Activated CD4-positive, alpha-beta memory T cell treated with anti-CD3 and anti-CD28 coated beads for 36 hours (primary cell): ENCODE measurements at regions not wholly inside any gene's neighbourhood (a gene's known extent, or its start where the extent isn't known, plus 50 kb on each side); places are given as distances from the start of the nearest gene placed in this dataset.
"Not testable (repeated sequence)": the region's sequence is repeated elsewhere in the genome, so short reads cannot be mapped to it uniquely, and the experiment has no call there.

Source experiments
- CTCF ChIA-PET: fragments of 350-600 bp; sonication (Branson Sonifier 250); formaldehyde crosslinking; loops from one replicate; lab custom pipeline; 2021; ENCODE audit warnings: antibody characterized with exemption, inconsistent platforms; lab: Charles Lee
- POLR2A ChIA-PET: fragments of 350-600 bp; sonication (Branson Sonifier 250); formaldehyde crosslinking; loops from one replicate; lab custom pipeline; 2021; ENCODE audit warnings: antibody characterized with exemption; lab: Charles Lee
- DNase-seq: peaks from one replicate; pipeline ENCODE4 v3.0.0-alpha.2; 2020
- H3K27ac Mint-ChIP-seq: one replicate; pipeline ENCODE4 v1.8.0; 2021; ENCODE audit warnings: mixed read lengths
- H3K27me3 Mint-ChIP-seq: one replicate; pipeline ENCODE4 v1.8.0; 2021; ENCODE audit warnings: mixed read lengths
- H3K36me3 Mint-ChIP-seq: one replicate; pipeline ENCODE4 v1.8.0; 2021; ENCODE audit warnings: mixed read lengths
- H3K4me1 Mint-ChIP-seq: one replicate; pipeline ENCODE4 v1.8.0; 2021; ENCODE audit warnings: low read depth, mixed read lengths
- H3K4me3 Mint-ChIP-seq: one replicate; pipeline ENCODE4 v1.8.0; 2021; ENCODE audit warnings: mild to moderate bottlenecking, mixed read lengths
- H3K9me3 Mint-ChIP-seq: one replicate; pipeline ENCODE4 v1.8.0; 2021; ENCODE audit warnings: mixed read lengths
- intact Hi-C: fragments of 100-400 bp; cut with micrococcal nuclease; formaldehyde crosslinking; loops from one replicate; pipeline ENCODE4 v1.15.1; 2023

DNA sequence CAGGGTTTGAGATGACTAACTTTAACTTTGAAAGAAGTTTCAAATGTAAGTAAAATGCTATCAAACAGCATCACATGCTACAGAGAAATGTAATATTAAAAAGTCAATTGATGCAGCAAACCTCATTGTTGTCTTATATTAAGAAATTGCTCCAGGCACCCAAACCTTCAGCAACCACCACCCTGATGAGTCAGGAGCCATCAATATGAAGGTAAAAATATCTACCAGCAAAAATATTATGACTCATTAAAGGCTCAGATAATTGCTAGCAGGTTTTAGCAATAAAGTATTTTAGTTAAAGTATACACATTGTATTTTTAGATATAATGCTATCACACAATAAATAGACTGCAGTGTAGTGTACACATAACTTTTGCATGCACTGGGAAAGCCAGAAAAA lies 746.3 kb downstream of the ZPLD1 start:
- ChIA-PET POLR2A (no interaction called here), CTCF (no interaction called here)
- intact Hi-C loops: no loop called here
- Mint-ChIP-seq H3K4me3 (no peak overlapping the region), H3K36me3 (no peaks in the 10 kb centered on the region), H3K27ac (no peak overlapping the region), H3K4me1 (no peaks in the 10 kb centered on the region), H3K9me3 (peaks cover 10% of the 10 kb centered on the region), H3K27me3 (no peaks in the 10 kb centered on the region)
- DNase-seq: no peak

DNA sequence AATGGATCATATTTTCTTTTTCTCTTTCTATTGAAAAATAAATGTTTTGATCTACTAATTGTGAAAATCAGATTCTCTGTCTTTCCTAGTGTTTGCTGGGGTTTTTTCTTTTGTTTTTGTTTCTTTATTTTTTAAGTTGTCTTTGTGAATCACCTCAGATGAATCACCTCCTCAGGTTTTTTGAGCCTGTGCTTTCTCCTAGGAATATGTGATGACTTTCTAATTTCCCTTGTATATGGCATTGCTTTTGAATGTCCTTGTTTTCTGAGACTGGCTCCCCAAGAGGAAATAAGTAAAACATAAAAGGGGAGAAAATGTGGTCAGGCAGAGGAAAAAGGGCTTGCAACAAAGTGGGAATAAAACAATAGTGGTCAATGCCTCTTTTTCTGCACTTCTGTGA lies 750.0 kb downstream of the ZPLD1 start:
- Mint-ChIP-seq H3K4me3 (no peak overlapping the region), H3K36me3 (no peaks in the 10 kb centered on the region), H3K27me3 (no peaks in the 10 kb centered on the region), H3K9me3 (peaks cover 10% of the 10 kb centered on the region), H3K27ac (no peak overlapping the region), H3K4me1 (no peaks in the 10 kb centered on the region)
- CTCF ChIA-PET: no interaction called here
- POLR2A ChIA-PET: no interaction called here
- intact Hi-C loops: no loop called here
- no peak for DNase-seq

DNA sequence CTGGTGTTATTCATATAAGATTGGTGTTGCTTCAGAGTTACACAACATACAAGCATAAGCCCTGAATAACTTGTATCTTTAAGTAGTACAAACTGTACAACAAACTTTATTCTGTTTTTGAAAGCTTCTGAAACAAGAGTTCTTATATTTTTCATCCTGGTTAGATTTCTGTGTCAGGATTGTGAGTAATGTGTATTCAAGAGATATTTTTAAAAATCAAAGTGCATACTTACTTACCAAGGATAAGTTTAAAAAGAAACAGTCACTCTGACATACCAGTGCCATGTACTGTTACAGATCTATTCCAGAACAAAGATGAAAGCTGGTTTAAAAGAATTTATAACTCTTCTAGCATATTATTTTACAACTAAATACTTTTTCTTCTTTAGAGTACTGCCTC lies 755.1 kb downstream of the ZPLD1 start:
- Mint-ChIP-seq H3K36me3 (no peaks in the 10 kb centered on the region), H3K9me3 (peaks cover 3% of the 10 kb centered on the region), H3K4me1 (no peaks in the 10 kb centered on the region), H3K27ac (no peak overlapping the region), H3K27me3 (no peaks in the 10 kb centered on the region), H3K4me3 (no peak overlapping the region)
- CTCF ChIA-PET: no interaction called here
- intact Hi-C loops: no loop called here
- POLR2A ChIA-PET: no interaction called here
- no peak for DNase-seq

GRCh38 chr3:103195216-103195615 lies 760.4 kb downstream of the ZPLD1 start:
- Mint-ChIP-seq H3K4me1 (no peaks in the 10 kb centered on the region), H3K36me3 (no peaks in the 10 kb centered on the region), H3K27me3 (no peaks in the 10 kb centered on the region), H3K27ac (no peak overlapping the region), H3K4me3 (no peak overlapping the region), H3K9me3 (peaks cover 3% of the 10 kb centered on the region)
- ChIA-PET CTCF (no interaction called here), POLR2A (no interaction called here)
- intact Hi-C loops: no loop called here
- no peak for DNase-seq

GRCh38 chr3:103203441-103203840 lies 768.6 kb downstream of the ZPLD1 start:
- Mint-ChIP-seq H3K27me3 (no peaks in the 10 kb centered on the region), H3K4me3 (no peak overlapping the region), H3K4me1 (no peaks in the 10 kb centered on the region), H3K27ac (no peak overlapping the region), H3K9me3 (peaks cover 2% of the 10 kb centered on the region), H3K36me3 (no peaks in the 10 kb centered on the region)
- intact Hi-C loops: no loop called here
- ChIA-PET POLR2A (no interaction called here), CTCF (no interaction called here)
- no peak for DNase-seq

DNA sequence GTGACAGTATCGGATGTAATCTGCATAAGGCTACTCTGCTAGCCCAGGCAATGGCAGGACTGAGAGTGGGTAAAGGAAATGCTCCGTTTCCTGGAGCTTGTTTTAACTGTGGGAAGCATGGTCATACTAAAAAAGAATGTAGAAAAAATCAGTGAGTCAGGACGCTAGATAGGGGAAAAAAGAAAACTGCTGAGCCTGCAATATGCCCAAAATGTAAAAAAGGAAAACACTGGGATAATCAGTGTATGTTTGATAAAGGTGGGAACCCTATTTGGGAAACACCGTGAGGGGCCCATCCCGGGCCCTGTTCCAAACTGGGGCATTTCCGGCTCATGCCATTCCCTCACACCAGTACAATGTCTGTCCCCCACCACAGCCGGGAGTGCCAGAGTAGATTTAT lies 775.8 kb downstream of the ZPLD1 start:
- Mint-ChIP-seq H3K4me1 (no peaks in the 10 kb centered on the region), H3K4me3 (no peak overlapping the region), H3K36me3 (no peaks in the 10 kb centered on the region), H3K27me3 (no peaks in the 10 kb centered on the region), H3K27ac (no peak overlapping the region), H3K9me3 (no peaks in the 10 kb centered on the region)
- intact Hi-C loops: no loop called here
- ChIA-PET CTCF (no interaction called here), POLR2A (no interaction called here)
- no peak for DNase-seq

GRCh38 chr3:103218146-103218545 lies 783.3 kb downstream of the ZPLD1 start:
- ChIA-PET POLR2A (interaction anchor here (1.3 kb wide), 1 partner anchor 482 kb away, joined by 3 read pairs; no protein-coding TSS in a partner anchor), CTCF (no interaction called here)
- DNase-seq: no peak
- Mint-ChIP-seq H3K27ac (no peak overlapping the region), H3K4me1 (no peaks in the 10 kb centered on the region), H3K36me3 (no peaks in the 10 kb centered on the region), H3K4me3 (no peak overlapping the region), H3K9me3 (no peaks in the 10 kb centered on the region), H3K27me3 (no peaks in the 10 kb centered on the region)
- intact Hi-C loops: no loop called here

GRCh38 chr3:103218793-103219192 lies 784.0 kb downstream of the ZPLD1 start:
- intact Hi-C loops: no loop called here

GRCh38 chr3:103227651-103228050 lies 792.8 kb downstream of the ZPLD1 start:
- DNase-seq: no peak

More at GRCh38 chr3:103218793-103219192, 784.0 kb downstream of the ZPLD1 start:
- no peaks in the 10 kb centered on the region for H3K4me1 Mint-ChIP-seq
- no peaks in the 10 kb centered on the region for H3K27me3 Mint-ChIP-seq
- H3K27ac Mint-ChIP-seq: no peak overlapping the region
- no peaks in the 10 kb centered on the region for H3K9me3 Mint-ChIP-seq
- ChIA-PET POLR2A (no interaction called here), CTCF (no interaction called here)
- no peak overlapping the region for H3K4me3 Mint-ChIP-seq
- no peaks in the 10 kb centered on the region for H3K36me3 Mint-ChIP-seq
- no peak for DNase-seq

GRCh38 chr3:103247459-103247858 lies 812.6 kb downstream of the ZPLD1 start:
- POLR2A ChIA-PET: no interaction called here
- peaks cover 10% of the 10 kb centered on the region for H3K9me3 Mint-ChIP-seq
- H3K27ac Mint-ChIP-seq: no peak overlapping the region
- no peak overlapping the region for H3K4me3 Mint-ChIP-seq
- no peaks in the 10 kb centered on the region for H3K27me3 Mint-ChIP-seq
- no peak for DNase-seq
- CTCF ChIA-PET: no interaction called here
- no peaks in the 10 kb centered on the region for H3K36me3 Mint-ChIP-seq
- intact Hi-C loops: no loop called here
- H3K4me1 Mint-ChIP-seq: no peaks in the 10 kb centered on the region

More at GRCh38 chr3:103227651-103228050, 792.8 kb downstream of the ZPLD1 start:
- Mint-ChIP-seq H3K27ac (no peak overlapping the region), H3K27me3 (no peaks in the 10 kb centered on the region), H3K4me1 (no peaks in the 10 kb centered on the region), H3K36me3 (no peaks in the 10 kb centered on the region), H3K4me3 (no peak overlapping the region), H3K9me3 (peaks cover 4% of the 10 kb centered on the region)
- CTCF ChIA-PET: no interaction called here
- intact Hi-C loops: no loop called here
- POLR2A ChIA-PET: no interaction called here

GRCh38 chr3:103254827-103255226 lies 820.0 kb downstream of the ZPLD1 start:
- DNase-seq, CTCF ChIA-PET, H3K4me1 Mint-ChIP-seq, H3K4me3 Mint-ChIP-seq, H3K27me3 Mint-ChIP-seq, H3K27ac Mint-ChIP-seq, POLR2A ChIA-PET, intact Hi-C loops, H3K36me3 Mint-ChIP-seq: not testable (repeated sequence)
- peaks cover 20% of the 10 kb centered on the region for H3K9me3 Mint-ChIP-seq

DNA sequence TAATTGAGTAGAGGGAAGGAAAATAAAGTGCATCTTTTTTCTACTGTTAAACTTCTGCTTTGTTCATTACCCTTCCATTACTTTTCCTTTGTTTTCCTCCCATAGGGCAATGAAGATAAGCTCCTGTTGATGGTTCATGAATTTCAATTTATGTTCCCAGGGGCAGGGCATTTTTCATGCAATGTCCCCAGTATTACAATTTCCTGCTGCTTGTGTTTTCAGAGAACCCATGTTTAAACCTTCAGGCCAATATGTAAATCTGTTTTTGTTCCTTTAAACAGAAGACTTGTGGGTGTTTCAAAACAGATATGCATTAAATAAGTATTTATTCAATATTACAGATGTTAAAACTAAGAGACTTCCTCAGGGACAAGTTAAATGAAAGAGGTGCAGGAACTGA lies 834.5 kb downstream of the ZPLD1 start:
- H3K27me3 Mint-ChIP-seq: no peaks in the 10 kb centered on the region
- H3K9me3 Mint-ChIP-seq: peaks cover 20% of the 10 kb centered on the region
- H3K27ac Mint-ChIP-seq: no peak overlapping the region
- no peak overlapping the region for H3K4me3 Mint-ChIP-seq
- intact Hi-C loops: no loop called here
- POLR2A ChIA-PET: no interaction called here
- DNase-seq: no peak
- CTCF ChIA-PET: no interaction called here
- no peaks in the 10 kb centered on the region for H3K36me3 Mint-ChIP-seq
- no peaks in the 10 kb centered on the region for H3K4me1 Mint-ChIP-seq

GRCh38 chr3:103271575-103271974 lies 836.8 kb downstream of the ZPLD1 start:
- H3K4me1 Mint-ChIP-seq: no peaks in the 10 kb centered on the region
- intact Hi-C loops: no loop called here
- CTCF ChIA-PET: no interaction called here
- peaks cover 23% of the 10 kb centered on the region for H3K9me3 Mint-ChIP-seq
- POLR2A ChIA-PET: no interaction called here
- no peaks in the 10 kb centered on the region for H3K36me3 Mint-ChIP-seq
- no peak for DNase-seq
- no peak overlapping the region for H3K4me3 Mint-ChIP-seq
- H3K27me3 Mint-ChIP-seq: no peaks in the 10 kb centered on the region
- no peak overlapping the region for H3K27ac Mint-ChIP-seq
